K562 (cell line): ENCODE measurements at regions not wholly inside any gene's neighbourhood (a gene's known extent, or its start where the extent isn't known, plus 50 kb on each side); places are given as distances from the start of the nearest gene placed in this dataset.

Source experiments
- ATAC-seq: fragments of 200-7000 bp; cut with Tn5 transposase; 3 replicates; pipeline ENCODE4 v1.9.1; 2020; ENCODE audit warnings: moderate library complexity
- BruUV-seq: library from RNA; stranded (reverse); fragments of 400-500 nt; replicated peaks from 2 replicates; lab custom pipeline; 2021; lab: Mats Ljungman, UMichigan
- CTCF ChIA-PET: fragments of 300-600 bp; formaldehyde crosslinking; extraction: SDS; loops from one replicate; lab custom pipeline; 2021; ENCODE audit warnings: low intra/inter-chr PET ratio; lab: Yijun Ruan, JAX
- POLR2A ChIA-PET: fragments of 300-600, 350-650 bp; sonication (Branson Sonifier 250); formaldehyde crosslinking; extraction: SDS; loops from one replicate; lab custom pipeline; 2021; ENCODE audit warnings: antibody characterized with exemption, inconsistent platforms; lab: Yijun Ruan, JAX
- DNase-seq, 4 experiments: peaks; one replicate each; pipeline versions ENCODE4 v3.0.0 to v3.0.0-alpha.2; 2011 to 2018; ENCODE audit warnings: low spot score in 3 of 4, mixed read lengths in 3 of 4; ENCODE audit errors: extremely low read depth in 1 of 4
- FAIRE-seq: peaks from 2 replicates; lab custom pipeline; 2011; peaks lifted over from hg19 to GRCh38; lab: Jason Lieb, UNC
- H2AFZ ChIP-seq: 2 replicates; pipeline ENCODE4 v1.6.0; 2011; ENCODE audit warnings: low read depth, low read length, control low read depth, inconsistent platforms
- H3K27ac ChIP-seq: fragments of 200-600 bp; 3 replicates; pipeline ENCODE4 v1.8.0; 2011; ENCODE audit warnings: low read depth, mild to moderate bottlenecking, control low read depth, inconsistent platforms, low read length, moderate library complexity, mixed read lengths; ENCODE audit errors: extremely low read depth
- H3K27me3 ChIP-seq, 2 experiments: fragments of 300-600 bp in 1 of 2; 2 replicates in 1 of 2; 3 replicates in 1 of 2; pipeline versions ENCODE4 v1.6.0 to v1.8.0; 2011; ENCODE audit warnings: inconsistent platforms in 2 of 2, low read length in 2 of 2, mild to moderate bottlenecking in 1 of 2, mixed read lengths in 1 of 2, moderate library complexity in 1 of 2; ENCODE audit not compliant: control insufficient read depth in 2 of 2, insufficient read depth in 2 of 2
- H3K36me3 ChIP-seq: fragments of 300-600 bp; 3 replicates; pipeline ENCODE4 v1.8.0; 2011; ENCODE audit warnings: mild to moderate bottlenecking, low read length, inconsistent platforms; ENCODE audit not compliant: control insufficient read depth, insufficient read depth
- H3K4me1 ChIP-seq, 2 experiments: fragments of 200-600 bp in 1 of 2; replicated peaks in 1 of 2; 2 replicates in 1 of 2; 3 replicates in 1 of 2; pipeline versions ENCODE4 v1.5.1 to v1.8.0; 2011; ENCODE audit warnings: inconsistent platforms in 2 of 2, low read length in 2 of 2, mild to moderate bottlenecking in 1 of 2, mixed read lengths in 1 of 2, moderate library complexity in 1 of 2; ENCODE audit not compliant: control insufficient read depth in 2 of 2, insufficient read depth in 2 of 2
- H3K4me2 ChIP-seq: 2 replicates; pipeline ENCODE4 v1.6.1; 2011; ENCODE audit warnings: low read length, control low read depth, inconsistent platforms, mixed read lengths; ENCODE audit not compliant: insufficient read depth
- H3K4me3 ChIP-seq: fragments of 200-600 bp; sonication (generic), shearing (Covaris generic); 2 replicates; pipeline ENCODE4 v1.5.1; 2016; ENCODE audit warnings: control low read depth, inconsistent platforms
- H3K79me2 ChIP-seq: fragments of 200-600 bp; 3 replicates; pipeline ENCODE4 v1.8.0; 2011; ENCODE audit warnings: low read length, inconsistent platforms; ENCODE audit not compliant: control insufficient read depth, insufficient read depth
- H3K9ac ChIP-seq, 2 experiments: 2 replicates each; pipeline versions ENCODE4 v1.6.0 to v1.6.1; 2011; ENCODE audit warnings: low read depth in 2 of 2, low read length in 2 of 2, control low read depth in 1 of 2, inconsistent platforms in 1 of 2, mild to moderate bottlenecking in 1 of 2, mixed read lengths in 1 of 2; ENCODE audit not compliant: insufficient read depth in 1 of 2
- H3K9me1 ChIP-seq: one replicate; pipeline ENCODE4 v1.6.0; 2011; ENCODE audit warnings: inconsistent platforms, mild to moderate bottlenecking, low read length, moderate library complexity; ENCODE audit not compliant: control insufficient read depth, insufficient read depth
- H3K9me3 ChIP-seq: replicated peaks from 2 replicates; pipeline ENCODE4 v1.5.1; 2011; ENCODE audit warnings: low read depth, low read length, inconsistent platforms; ENCODE audit not compliant: control insufficient read depth, insufficient read depth
- H4K20me1 ChIP-seq: replicated peaks from 2 replicates; pipeline ENCODE4 v1.6.1; 2011; ENCODE audit warnings: low read length, inconsistent platforms, mixed read lengths; ENCODE audit not compliant: control insufficient read depth, insufficient read depth
- ATF7 ChIP-seq: fragments of 450-650 bp; IDR thresholded peaks from 2 replicates; pipeline ENCODE4 v1.7.1; 2014; ENCODE audit warnings: mild to moderate bottlenecking, moderate library complexity
- FOXK1 ChIP-seq: sonication (generic); formaldehyde crosslinking; IDR thresholded peaks from 2 replicates; pipeline ENCODE4 v1.8.0; 2022; ENCODE audit warnings: missing genetic modification reagents, mild to moderate bottlenecking, borderline replicate concordance
- GATAD2B ChIP-seq: fragments of 450-650 bp; IDR thresholded peaks from 2 replicates; pipeline ENCODE4 v1.6.1; 2017; ENCODE audit warnings: mild to moderate bottlenecking, borderline replicate concordance
- HDAC8 ChIP-seq: fragments of 450-650 bp; IDR thresholded peaks from 2 replicates; pipeline ENCODE4 v1.6.1; 2016; ENCODE audit warnings: mild to moderate bottlenecking, missing genetic modification characterization, moderate library complexity, missing compliant biosample characterization
- KAT2B ChIP-seq: IDR thresholded peaks from one replicate; pipeline ENCODE4 v1.6.1; 2012; ENCODE audit warnings: low read depth, mild to moderate bottlenecking, control low read depth, inconsistent platforms, low read length, moderate library complexity
- KLF10 ChIP-seq: fragments of 250-450 bp; sonication (Bioruptor Pico); IDR thresholded peaks from 2 replicates; pipeline ENCODE4 v1.6.1; 2021; ENCODE audit warnings: matching md5 sums
- MTA1 ChIP-seq: fragments of 450-650 bp; IDR thresholded peaks from 2 replicates; pipeline ENCODE4 v1.6.1; 2017; ENCODE audit warnings: borderline replicate concordance
- PHB ChIP-seq: fragments of 250-450 bp; sonication (Bioruptor Pico); IDR thresholded peaks from 2 replicates; pipeline ENCODE4 v1.5.0; 2021
- STAT5A ChIP-seq: IDR thresholded peaks from 2 replicates; pipeline ENCODE4 v1.6.1; 2012; ENCODE audit warnings: low read length, inconsistent platforms, borderline replicate concordance
- TARDBP ChIP-seq: fragments of 450-650 bp; IDR thresholded peaks from 2 replicates; pipeline ENCODE4 v1.6.1; 2016
- ZNF133 ChIP-seq: fragments of 250-450 bp; sonication (Bioruptor Pico); IDR thresholded peaks from 2 replicates; pipeline ENCODE4 v1.4.0; 2020; ENCODE audit warnings: mild to moderate bottlenecking
- ZNF143 ChIP-seq: sonication (generic); formaldehyde crosslinking; IDR thresholded peaks from 2 replicates; pipeline ENCODE4 v1.9.0; 2022; ENCODE audit warnings: mild to moderate bottlenecking, missing genetic modification reagents
- ZNF830 ChIP-seq: fragments of 250-450 bp; sonication (Bioruptor Pico); IDR thresholded peaks from 2 replicates; pipeline ENCODE4 v1.5.0; 2021; ENCODE audit warnings: mild to moderate bottlenecking
- WGBS: fragments of 100-300 bp; shearing (Covaris generic); methylation state at CpG from one replicate; pipeline ENCODE4 v1.1.6; 2016; ENCODE audit warnings: low coverage, mixed read lengths; ENCODE audit not compliant: insufficient coverage; ENCODE audit errors: missing lambda C conversion rate; 5-methylcytosine and 5-hydroxymethylcytosine counted together
- in situ Hi-C: fragments of 300-500 bp; cut with MboI; formaldehyde crosslinking; loops from 4 replicates; pipeline ENCODE4 v1.15.0; 2018; ENCODE audit warnings: inconsistent platforms, mixed read lengths
- intact Hi-C: fragments of 100-400 bp; cut with micrococcal nuclease; formaldehyde crosslinking; loops from 2 replicates; pipeline ENCODE4 v1.14.2; 2022
- TF ChIP-seq, protein P1 (sequence below): fragments of 450-650 bp; IDR thresholded peaks from 2 replicates; pipeline ENCODE4 v1.6.1; 2016; ENCODE audit warnings: antibody characterized with exemption
- TF ChIP-seq, protein P2 (sequence below): IDR thresholded peaks from 2 replicates; pipeline ENCODE4 v1.6.1; 2016; ENCODE audit warnings: missing genetic modification characterization, missing compliant biosample characterization
- TF ChIP-seq, protein P3 (sequence below), 2 experiments: fragments of 450-650 bp in 1 of 2; sonication (generic) in 1 of 2; formaldehyde crosslinking; conservative IDR thresholded peaks; 2 replicates each; pipeline versions ENCODE4 v1.4.0 to v1.8.1; 2020 to 2022; ENCODE audit warnings: mild to moderate bottlenecking in 1 of 2, missing genetic modification reagents in 1 of 2

DNA sequence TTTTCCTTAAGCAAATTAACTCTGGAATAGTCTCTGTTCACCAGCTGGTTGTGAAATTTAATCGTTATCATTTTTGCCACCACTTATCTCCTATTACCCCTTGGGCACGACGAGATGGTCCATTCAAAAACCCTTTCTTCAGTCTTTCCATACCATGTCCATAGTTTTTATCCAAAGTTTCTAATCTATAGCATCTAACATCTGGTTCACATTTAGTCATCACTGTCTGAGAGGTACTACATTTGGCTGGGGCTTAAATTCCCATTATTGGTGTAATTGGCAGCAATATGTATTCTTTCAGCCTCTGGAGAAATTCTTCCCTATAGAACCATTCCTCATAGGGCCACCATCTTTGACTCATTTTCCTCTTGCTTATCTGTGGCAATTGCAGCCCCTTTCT, 163.5 kb downstream of the CCER1 start:
- ChIA-PET CTCF (no interaction called here), POLR2A (no interaction called here)
- Histone ChIP-seq H3K4me3 (no peak overlapping the region), H3K9ac (no peak overlapping the region), H3K79me2 (no peaks in the 10 kb centered on the region), H3K9me3 (0 out of 2 replicates have a peak, but pooled peaks cover 2% of the 10 kb centered on the region), H3K4me2 (no peak overlapping the region), H2AFZ (no peak overlapping the region), H3K36me3 (no peaks in the 10 kb centered on the region), H3K4me1 (no peaks in the 10 kb centered on the region), H3K27me3 (no peaks in the 10 kb centered on the region), H3K27ac (no peak overlapping the region), H4K20me1 (no peaks in the 10 kb centered on the region), H3K9me1 (no peaks in the 10 kb centered on the region)
- no peak for DNase-seq
- no TSS peak for BruUV-seq
- no peak for FAIRE-seq
- intact Hi-C loops = no loop called here
- WGBS = 0% methylated on average over 3 of the region's 3 CpGs
- no peak for ATAC-seq
- in situ Hi-C loops = no loop called here
- TF ChIP-seq ZNF830 (CRISPR knock-in tag) = no peak
- no peak for TF ChIP-seq KAT2B
- no peak for TF ChIP-seq FOXK1
- TF ChIP-seq, protein P1, sequence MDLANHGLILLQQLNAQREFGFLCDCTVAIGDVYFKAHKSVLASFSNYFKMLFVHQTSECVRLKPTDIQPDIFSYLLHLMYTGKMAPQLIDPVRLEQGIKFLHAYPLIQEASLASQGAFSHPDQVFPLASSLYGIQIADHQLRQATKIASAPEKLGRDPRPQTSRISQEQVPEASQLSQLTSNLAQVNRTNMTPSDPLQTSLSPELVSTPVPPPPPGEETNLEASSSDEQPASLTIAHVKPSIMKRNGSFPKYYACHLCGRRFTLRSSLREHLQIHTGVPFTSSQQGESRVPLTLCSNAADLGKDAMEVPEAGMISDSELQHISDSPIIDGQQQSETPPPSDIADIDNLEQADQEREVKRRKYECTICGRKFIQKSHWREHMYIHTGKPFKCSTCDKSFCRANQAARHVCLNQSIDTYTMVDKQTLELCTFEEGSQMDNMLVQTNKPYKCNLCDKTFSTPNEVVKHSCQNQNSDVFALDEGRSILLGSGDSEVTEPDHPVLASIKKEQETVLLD = no peak
- TF ChIP-seq GATAD2B = no peak
- no peak for TF ChIP-seq ZNF143 (CRISPR knock-in tag)
- TF ChIP-seq, protein P2, sequence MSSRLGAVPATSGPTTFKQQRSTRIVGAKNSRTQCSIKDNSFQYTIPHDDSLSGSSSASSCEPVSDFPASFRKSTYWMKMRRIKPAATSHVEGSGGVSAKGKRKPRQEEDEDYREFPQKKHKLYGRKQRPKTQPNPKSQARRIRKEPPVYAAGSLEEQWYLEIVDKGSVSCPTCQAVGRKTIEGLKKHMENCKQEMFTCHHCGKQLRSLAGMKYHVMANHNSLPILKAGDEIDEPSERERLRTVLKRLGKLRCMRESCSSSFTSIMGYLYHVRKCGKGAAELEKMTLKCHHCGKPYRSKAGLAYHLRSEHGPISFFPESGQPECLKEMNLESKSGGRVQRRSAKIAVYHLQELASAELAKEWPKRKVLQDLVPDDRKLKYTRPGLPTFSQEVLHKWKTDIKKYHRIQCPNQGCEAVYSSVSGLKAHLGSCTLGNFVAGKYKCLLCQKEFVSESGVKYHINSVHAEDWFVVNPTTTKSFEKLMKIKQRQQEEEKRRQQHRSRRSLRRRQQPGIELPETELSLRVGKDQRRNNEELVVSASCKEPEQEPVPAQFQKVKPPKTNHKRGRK = no peak
- TF ChIP-seq KLF10 (CRISPR knock-in tag) = no peak
- TF ChIP-seq, protein P3, sequence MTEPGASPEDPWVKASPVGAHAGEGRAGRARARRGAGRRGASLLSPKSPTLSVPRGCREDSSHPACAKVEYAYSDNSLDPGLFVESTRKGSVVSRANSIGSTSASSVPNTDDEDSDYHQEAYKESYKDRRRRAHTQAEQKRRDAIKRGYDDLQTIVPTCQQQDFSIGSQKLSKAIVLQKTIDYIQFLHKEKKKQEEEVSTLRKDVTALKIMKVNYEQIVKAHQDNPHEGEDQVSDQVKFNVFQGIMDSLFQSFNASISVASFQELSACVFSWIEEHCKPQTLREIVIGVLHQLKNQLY (CRISPR knock-in tag; conservative IDR thresholded peaks at IDR 0.05) = no peak
- no peak for TF ChIP-seq MTA1
- TF ChIP-seq ZNF133 (CRISPR knock-in tag) = no peak
- no peak for TF ChIP-seq PHB
- TF ChIP-seq TARDBP = no peak
- no peak for TF ChIP-seq ATF7
- TF ChIP-seq STAT5A = no peak
- TF ChIP-seq HDAC8 (tag) = no peak
